ENCODE measurements at regions not wholly inside any gene's neighbourhood (a gene's known extent, or its start where the extent isn't known, plus 50 kb on each side); places are given as distances from the start of the nearest gene placed in this dataset.

DNA sequence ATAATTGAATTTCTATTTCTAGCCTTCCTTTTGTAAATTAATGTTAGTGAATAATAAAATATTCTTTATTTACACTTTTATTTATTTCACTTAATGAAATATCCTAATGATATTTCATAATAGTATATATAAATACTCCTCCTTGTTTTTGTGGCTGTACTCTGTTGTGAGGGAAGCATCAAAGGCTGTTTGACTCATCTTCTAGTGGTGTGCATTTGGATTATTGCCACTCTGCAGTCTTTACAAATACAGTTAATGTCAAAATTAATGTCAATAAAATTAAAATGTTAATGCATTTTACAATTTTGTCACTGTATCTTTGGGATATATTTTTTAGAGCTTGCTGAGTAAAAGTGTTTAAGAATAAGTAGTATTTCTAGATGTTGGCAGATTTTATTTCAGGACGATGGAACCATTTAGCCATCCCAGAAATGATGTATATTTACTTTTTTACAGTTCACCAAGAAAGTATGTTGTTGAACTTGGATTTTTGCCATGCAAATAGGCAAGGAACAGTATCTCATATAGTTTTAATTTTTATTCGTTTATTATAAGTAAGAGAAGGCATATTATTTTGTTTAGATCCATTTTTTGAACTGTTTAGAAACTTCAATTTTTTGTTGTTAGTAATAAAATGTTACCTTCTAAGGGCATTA lies 281.2 kb upstream of the SLITRK6 start:
- no peaks in the 10 kb centered on the region for H3K9me3 Mint-ChIP-seq (ENCODE audit: unreplicated experiment)
- no peaks in the 10 kb centered on the region for H3K36me3 Mint-ChIP-seq (ENCODE audit: unreplicated experiment)
- TF ChIP-seq CTCF (IDR thresholded peaks at IDR 0.05), result no peak
- no peak overlapping the region for H3K4me3 Mint-ChIP-seq (ENCODE audit: unreplicated experiment)
- H3K27me3 Mint-ChIP-seq (ENCODE audit: unreplicated experiment), result no peaks in the 10 kb centered on the region
- H3K4me1 Mint-ChIP-seq (ENCODE audit: unreplicated experiment), result no peaks in the 10 kb centered on the region
- H3K27ac Mint-ChIP-seq (ENCODE audit: unreplicated experiment), result no peak overlapping the region
- DNase-seq (ENCODE audit: extremely low spot score, unreplicated experiment), result no peak

DNA sequence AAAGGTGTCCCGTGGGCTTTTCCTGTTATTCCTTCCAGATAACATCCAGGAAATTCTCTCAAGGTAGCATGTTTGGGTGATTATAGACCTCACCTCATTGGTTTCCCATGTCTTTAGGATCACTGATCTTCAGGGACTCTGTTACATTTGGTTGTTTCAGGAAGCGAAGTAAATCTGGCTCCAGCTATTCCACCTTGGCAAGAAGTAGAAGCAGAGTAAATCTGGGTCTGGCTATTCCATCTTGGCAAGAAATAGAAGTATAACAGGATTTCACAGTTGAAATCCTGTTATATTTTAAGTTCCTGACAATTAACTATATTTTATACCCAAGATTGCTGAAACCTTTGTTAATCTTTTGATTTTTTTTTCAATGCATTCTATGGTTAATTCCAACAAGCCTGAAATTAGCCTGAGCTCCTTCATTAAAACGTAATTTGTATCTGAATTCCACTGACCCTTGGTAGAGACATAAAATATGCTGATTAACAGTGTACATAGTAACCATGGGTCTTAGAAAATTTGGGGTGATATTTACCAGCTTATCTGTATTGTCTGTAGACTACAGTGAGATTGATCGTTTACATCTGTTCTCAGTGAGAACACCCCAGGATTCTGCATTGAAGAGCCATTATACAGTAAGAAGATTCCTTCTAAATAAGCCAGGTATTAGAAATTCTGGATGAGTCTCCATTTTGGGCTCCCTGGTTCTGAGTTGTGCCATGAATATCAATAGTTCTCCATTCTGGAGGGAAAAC lies 267.6 kb upstream of the SLITRK6 start:
- H3K36me3 Mint-ChIP-seq (ENCODE audit: unreplicated experiment), result no peaks in the 10 kb centered on the region
- no peak overlapping the region for H3K27ac Mint-ChIP-seq (ENCODE audit: unreplicated experiment)
- no peak overlapping the region for H3K4me3 Mint-ChIP-seq (ENCODE audit: unreplicated experiment)
- TF ChIP-seq CTCF (IDR thresholded peaks at IDR 0.05), result no peak
- no peak for DNase-seq (ENCODE audit: extremely low spot score, unreplicated experiment)
- H3K4me1 Mint-ChIP-seq (ENCODE audit: unreplicated experiment), result no peaks in the 10 kb centered on the region
- H3K9me3 Mint-ChIP-seq (ENCODE audit: unreplicated experiment), result no peaks in the 10 kb centered on the region
- no peaks in the 10 kb centered on the region for H3K27me3 Mint-ChIP-seq (ENCODE audit: unreplicated experiment)

DNA sequence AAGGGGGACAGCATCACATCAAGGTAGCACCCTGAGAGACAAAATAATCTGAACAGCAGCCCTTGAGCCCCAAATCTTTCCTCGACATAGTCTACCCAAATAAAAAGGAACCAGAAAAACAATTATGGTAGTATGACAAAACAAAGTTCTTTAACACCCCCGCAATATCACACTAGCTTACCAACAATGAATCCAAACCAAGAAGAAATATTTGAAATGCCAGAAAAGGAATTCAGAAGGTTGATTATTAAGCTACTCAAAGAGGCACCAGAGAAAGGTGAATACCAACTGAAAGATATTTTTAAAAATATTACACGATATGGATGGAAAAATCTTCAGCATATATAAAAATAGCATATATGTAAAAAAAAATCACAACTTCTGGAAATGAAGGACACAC lies 252.9 kb upstream of the SLITRK6 start:
- no peak overlapping the region for H3K4me3 Mint-ChIP-seq (ENCODE audit: unreplicated experiment)
- peaks cover 3% of the 10 kb centered on the region for H3K27me3 Mint-ChIP-seq (ENCODE audit: unreplicated experiment)
- no peak overlapping the region for H3K27ac Mint-ChIP-seq (ENCODE audit: unreplicated experiment)

GRCh38 chr13:86051134-86052103 lies 252.2 kb upstream of the SLITRK6 start:
- Mint-ChIP-seq H3K4me1 (ENCODE audit: unreplicated experiment) (peaks cover 5% of the 10 kb centered on the region), H3K36me3 (ENCODE audit: unreplicated experiment) (no peaks in the 10 kb centered on the region), H3K27ac (ENCODE audit: unreplicated experiment) (no peak overlapping the region), H3K9me3 (ENCODE audit: unreplicated experiment) (peaks cover 8% of the 10 kb centered on the region), H3K27me3 (ENCODE audit: unreplicated experiment) (peaks cover 7% of the 10 kb centered on the region), H3K4me3 (ENCODE audit: unreplicated experiment) (no peak overlapping the region)
- DNase-seq (ENCODE audit: extremely low spot score, unreplicated experiment), result no peak
- no peak for TF ChIP-seq CTCF (IDR thresholded peaks at IDR 0.05)

More for the DNA sequence above, 252.9 kb upstream of the SLITRK6 start:
- DNase-seq (ENCODE audit: extremely low spot score, unreplicated experiment), result no peak
- no peak for TF ChIP-seq CTCF (IDR thresholded peaks at IDR 0.05)
- Mint-ChIP-seq H3K36me3 (ENCODE audit: unreplicated experiment) (no peaks in the 10 kb centered on the region), H3K9me3 (ENCODE audit: unreplicated experiment) (peaks cover 8% of the 10 kb centered on the region), H3K4me1 (ENCODE audit: unreplicated experiment) (peaks cover 5% of the 10 kb centered on the region)

Measured in osteocyte (in vitro differentiated cells).